H1 (cell line): ENCODE measurements at regions not wholly inside any gene's neighbourhood (a gene's known extent, or its start where the extent isn't known, plus 50 kb on each side); places are given as distances from the start of the nearest gene placed in this dataset.

Experiments used
- CTCF ChIA-PET: fragments of 300-600 bp; sonication (Branson Sonifier 250); formaldehyde crosslinking; loops from one replicate; lab custom pipeline; 2021; ENCODE audit not compliant: partially characterized antibody; lab: Charles Lee
- POLR2A ChIA-PET: fragments of 300-600 bp; sonication (Branson Sonifier 250); formaldehyde crosslinking; loops from one replicate; lab custom pipeline; 2021; ENCODE audit warnings: inconsistent platforms; ENCODE audit not compliant: partially characterized antibody; lab: Charles Lee
- DNase-seq, 2 experiments: peaks; one replicate each; pipeline versions ENCODE4 v3.0.0 to v3.0.0-alpha.2; 2010 to 2022; ENCODE audit warnings: low spot score in 2 of 2, low read depth in 1 of 2, mixed read lengths in 1 of 2
- FAIRE-seq: peaks from 2 replicates; lab custom pipeline; 2011; peaks lifted over from hg19 to GRCh38; lab: Jason Lieb, UNC
- H2AFZ ChIP-seq: 2 replicates; pipeline ENCODE4 v1.8.1; 2012; ENCODE audit warnings: low read length, inconsistent platforms
- H2AK5ac ChIP-seq: 2 replicates; pipeline ENCODE4 v1.6.1; 2013; ENCODE audit warnings: low read depth, low read length
- H2BK120ac ChIP-seq: replicated peaks from 2 replicates; pipeline ENCODE3; 2013; ENCODE audit warnings: low read depth, low read length, inconsistent platforms
- H2BK12ac ChIP-seq: 2 replicates; pipeline ENCODE4 v1.6.1; 2013; ENCODE audit warnings: low read depth, low read length
- H2BK15ac ChIP-seq: 2 replicates; pipeline ENCODE4 v1.6.1; 2013; ENCODE audit warnings: low read length
- H2BK20ac ChIP-seq: 2 replicates; pipeline ENCODE4 v1.6.1; 2013; ENCODE audit warnings: low read length
- H2BK5ac ChIP-seq: 2 replicates; pipeline ENCODE4 v1.6.1; 2013; ENCODE audit warnings: low read depth, low read length
- H3K14ac ChIP-seq: 2 replicates; pipeline ENCODE4 v1.6.1; 2013; ENCODE audit warnings: inconsistent platforms; ENCODE audit not compliant: insufficient read length
- H3K18ac ChIP-seq: 2 replicates; pipeline ENCODE4 v1.6.1; 2013; ENCODE audit warnings: low read length; ENCODE audit errors: extremely low read depth
- H3K23ac ChIP-seq: 2 replicates; pipeline ENCODE4 v1.6.1; 2013; ENCODE audit warnings: inconsistent platforms; ENCODE audit not compliant: insufficient read length
- H3K23me2 ChIP-seq: 2 replicates; pipeline ENCODE4 v1.6.1; 2013; ENCODE audit warnings: low read depth, low read length
- H3K27ac ChIP-seq: 2 replicates; pipeline ENCODE4 v1.6.1; 2011; ENCODE audit warnings: low read depth, low read length, inconsistent platforms
- H3K27me3 ChIP-seq, 4 experiments: replicated peaks in 1 of 4; 1 replicate in 1 of 4; 2 replicates in 3 of 4; pipeline versions ENCODE4 v1.6.1 to v1.8.1; 2011 to 2013; ENCODE audit warnings: low read length in 3 of 4, mild to moderate bottlenecking in 3 of 4, inconsistent platforms in 2 of 4, mixed read lengths in 2 of 4, moderate library complexity in 1 of 4; ENCODE audit not compliant: control insufficient read depth in 3 of 4, insufficient read depth in 3 of 4; ENCODE audit errors: extremely low read depth in 1 of 4
- H3K36me3 ChIP-seq, 4 experiments: 2 replicates each; pipeline versions ENCODE4 v1.6.1 to v1.8.1; 2011 to 2013; ENCODE audit warnings: mild to moderate bottlenecking in 4 of 4, low read length in 3 of 4, moderate library complexity in 2 of 4, control low read depth in 1 of 4, inconsistent platforms in 1 of 4; ENCODE audit not compliant: insufficient read depth in 4 of 4, control insufficient read depth in 2 of 4
- H3K4ac ChIP-seq: replicated peaks from 2 replicates; pipeline ENCODE3; 2013; ENCODE audit warnings: low read length, low read depth, mixed read lengths, inconsistent platforms; ENCODE audit not compliant: insufficient read length
- H3K4me1 ChIP-seq, 4 experiments: replicated peaks in 1 of 4; 1 replicate in 1 of 4; 2 replicates in 3 of 4; pipeline versions ENCODE4 v1.6.1 to v1.8.1; 2011 to 2013; ENCODE audit warnings: low read length in 3 of 4, inconsistent platforms in 2 of 4, mixed read lengths in 1 of 4; ENCODE audit not compliant: insufficient read depth in 4 of 4, control insufficient read depth in 3 of 4
- H3K4me2 ChIP-seq, 2 experiments: 2 replicates each; pipeline versions ENCODE4 v1.6.1 to v1.8.1; 2011 to 2013; ENCODE audit warnings: low read depth in 2 of 2, low read length in 2 of 2, control low read depth in 1 of 2, inconsistent platforms in 1 of 2, mild to moderate bottlenecking in 1 of 2; ENCODE audit not compliant: insufficient read depth in 1 of 2
- H3K4me3 ChIP-seq, 4 experiments: fragments of 200-600, 300-600 bp in 1 of 4; sonication (generic), shearing (Covaris generic), sonication (Bioruptor Twin) in 1 of 4; 2 replicates each; pipeline versions ENCODE4 v1.5.1 to v1.8.1; 2011 to 2016; ENCODE audit warnings: low read length in 4 of 4, low read depth in 3 of 4, control low read depth in 2 of 4, inconsistent platforms in 2 of 4, mild to moderate bottlenecking in 2 of 4, mixed read lengths in 1 of 4, moderate library complexity in 1 of 4; ENCODE audit not compliant: insufficient read depth in 2 of 4; ENCODE audit errors: extremely low read depth in 1 of 4
- H3K56ac ChIP-seq: replicated peaks from 2 replicates; pipeline ENCODE3; 2013; ENCODE audit warnings: low read depth, mild to moderate bottlenecking, mixed read lengths, low read length, inconsistent platforms; ENCODE audit not compliant: insufficient read length
- H3K79me1 ChIP-seq: 2 replicates; pipeline ENCODE4 v1.6.1; 2013; ENCODE audit warnings: low read depth, low read length, control low read depth
- H3K79me2 ChIP-seq, 2 experiments: 2 replicates each; pipeline versions ENCODE4 v1.6.1 to v1.8.1; 2012 to 2013; ENCODE audit warnings: low read length in 2 of 2, mild to moderate bottlenecking in 2 of 2, inconsistent platforms in 1 of 2; ENCODE audit not compliant: insufficient read depth in 2 of 2, control insufficient read depth in 1 of 2
- H3K9ac ChIP-seq, 4 experiments: replicated peaks in 1 of 4; 1 replicate in 1 of 4; 2 replicates in 3 of 4; pipeline versions ENCODE4 v1.6.1 to v1.8.1; 2011 to 2013; ENCODE audit warnings: low read depth in 3 of 4, low read length in 3 of 4, control low read depth in 2 of 4, mild to moderate bottlenecking in 2 of 4, moderate library complexity in 2 of 4, inconsistent platforms in 1 of 4; ENCODE audit errors: extremely low read depth in 1 of 4
- H3K9me3 ChIP-seq, 2 experiments: 2 replicates each; pipeline versions ENCODE4 v1.6.1 to v1.8.1; 2012 to 2013; ENCODE audit warnings: mild to moderate bottlenecking in 2 of 2, moderate library complexity in 2 of 2, control low read depth in 1 of 2, inconsistent platforms in 1 of 2, low read depth in 1 of 2, low read length in 1 of 2, mixed read lengths in 1 of 2; ENCODE audit not compliant: insufficient read depth in 2 of 2
- H4K20me1 ChIP-seq, 2 experiments: replicated peaks in 1 of 2; 2 replicates each; pipeline versions ENCODE3 to v1.8.1; 2011 to 2013; ENCODE audit warnings: inconsistent platforms in 2 of 2, low read length in 2 of 2, mild to moderate bottlenecking in 1 of 2; ENCODE audit not compliant: insufficient read depth in 2 of 2, control insufficient read depth in 1 of 2
- H4K5ac ChIP-seq: 2 replicates; pipeline ENCODE4 v1.6.1; 2013; ENCODE audit warnings: low read length, low read depth, mixed read lengths, inconsistent platforms; ENCODE audit not compliant: insufficient read length
- H4K8ac ChIP-seq: 2 replicates; pipeline ENCODE4 v1.8.0; 2013; ENCODE audit warnings: mild to moderate bottlenecking, moderate library complexity, low read length, inconsistent platforms; ENCODE audit not compliant: insufficient read depth; ENCODE audit errors: extremely low read depth
- H4K91ac ChIP-seq: replicated peaks from 2 replicates; pipeline ENCODE3; 2013; ENCODE audit warnings: low read length, mixed read lengths, inconsistent platforms; ENCODE audit not compliant: insufficient read length
- CREB1 ChIP-seq: IDR thresholded peaks from 2 replicates; pipeline ENCODE4 v1.6.1; 2012; ENCODE audit warnings: inconsistent platforms
- POLR2A ChIP-seq, 2 experiments: IDR thresholded peaks; 1 replicate in 1 of 2; 2 replicates in 1 of 2; pipeline ENCODE4 v1.6.1; 2011; ENCODE audit warnings: low read depth in 2 of 2, low read length in 2 of 2, mild to moderate bottlenecking in 2 of 2; ENCODE audit errors: control extremely low read depth in 1 of 2
- POU5F1 ChIP-seq: IDR thresholded peaks from 2 replicates; pipeline ENCODE4 v1.6.1; 2011; ENCODE audit warnings: low read depth, mild to moderate bottlenecking, low read length, moderate library complexity
- RFX5 ChIP-seq: IDR thresholded peaks from 2 replicates; pipeline ENCODE4 v1.6.1; 2011; ENCODE audit warnings: low read depth, low read length, improper control_type of control experiment, borderline replicate concordance
- RXRA ChIP-seq: IDR thresholded peaks from 2 replicates; pipeline ENCODE4 v1.6.1; 2011; ENCODE audit warnings: low read depth, mild to moderate bottlenecking, low read length, moderate library complexity; ENCODE audit not compliant: insufficient read depth
- SIRT6 ChIP-seq: IDR thresholded peaks from one replicate; pipeline ENCODE4 v1.7.1; 2012; ENCODE audit warnings: low read length, inconsistent platforms
- WGBS, 2 experiments: shearing (Covaris generic) in 1 of 2; methylation state at CpG; one replicate each; pipeline versions ENCODE4 v1.1.6 to v1.1.7; 2013 to 2015; ENCODE audit warnings: low lambda C conversion rate in 2 of 2, mixed read lengths in 2 of 2, inconsistent platforms in 1 of 2, low coverage in 1 of 2, missing lambda C conversion rate in 1 of 2; ENCODE audit not compliant: insufficient replicate concordance in 2 of 2, insufficient coverage in 1 of 2, insufficient read length in 1 of 2; ENCODE audit errors: extremely low coverage in 1 of 2, missing lambda C conversion rate in 1 of 2; 5-methylcytosine and 5-hydroxymethylcytosine counted together

- no peak for TF ChIP-seq POLR2A (IDR thresholded peaks at IDR 0.05; ENCODE audit: control extremely low read depth in 1 of 2, low read depth in 2 of 2, low read length in 2 of 2)
- TF ChIP-seq SIRT6 = no peak
- TF ChIP-seq POU5F1 = no peak
- no peak for TF ChIP-seq RFX5
- TF ChIP-seq RXRA = no peak
- TF ChIP-seq CREB1 = no peak
- Histone ChIP-seq H2AK5ac (no peak overlapping the region), H2BK12ac (no peak overlapping the region), H3K27me3 (no peaks in the 10 kb centered on the region), H3K18ac (no peak overlapping the region), H2BK5ac (no peak overlapping the region), H3K36me3 (no peaks in the 10 kb centered on the region), H3K4ac (no peak overlapping the region), H3K4me3 (no peak overlapping the region), H3K23ac (no peak overlapping the region), H2AFZ (no peak overlapping the region), H3K9ac (no peak overlapping the region), H3K4me1 (no peaks in the 10 kb centered on the region), H3K27ac (no peak overlapping the region), H3K79me1 (no peaks in the 10 kb centered on the region), H2BK120ac (no peak overlapping the region), H2BK15ac (no peak overlapping the region), H3K14ac (no peak overlapping the region), H4K20me1 (no peaks in the 10 kb centered on the region), H2BK20ac (no peak overlapping the region), H3K56ac (no peak overlapping the region), H4K5ac (no peak overlapping the region), H3K4me2 (no peak overlapping the region), H3K9me3 (no peaks in the 10 kb centered on the region), H4K91ac (no peak overlapping the region), H3K79me2 (no peaks in the 10 kb centered on the region; a peak in 1 of 4 replicates), H3K23me2 (no peaks in the 10 kb centered on the region), H4K8ac (no peak overlapping the region)
- FAIRE-seq (no peak), DNase-seq (no peak)
- WGBS, 2 experiments = 88% methylated on average over 5 of the region's 5 CpGs; no CpG with 5 or more reads in 1 of the 2 experiments
- CTCF ChIA-PET = interaction anchor here (1.6 kb wide), 1 partner anchor 117 kb away, joined by 4 read pairs; no protein-coding TSS in a partner anchor
- POLR2A ChIA-PET = no interaction called here
Observed at GRCh38 chr1:213491468-213491867, 440.4 kb downstream of the RPS6KC1 start.
